Suppressor macrophage (primary cell): ENCODE measurements at regions not wholly inside any gene's neighbourhood (a gene's known extent, or its start where the extent isn't known, plus 50 kb on each side); places are given as distances from the start of the nearest gene placed in this dataset.
A peak's percentile ranks its signal among the peaks of the same experiment; 100 is the strongest.

Experiments used
- DNase-seq, 4 experiments: peaks; one replicate each; pipeline ENCODE4 v3.0.0-alpha.2; 2020 to 2022

DNA sequence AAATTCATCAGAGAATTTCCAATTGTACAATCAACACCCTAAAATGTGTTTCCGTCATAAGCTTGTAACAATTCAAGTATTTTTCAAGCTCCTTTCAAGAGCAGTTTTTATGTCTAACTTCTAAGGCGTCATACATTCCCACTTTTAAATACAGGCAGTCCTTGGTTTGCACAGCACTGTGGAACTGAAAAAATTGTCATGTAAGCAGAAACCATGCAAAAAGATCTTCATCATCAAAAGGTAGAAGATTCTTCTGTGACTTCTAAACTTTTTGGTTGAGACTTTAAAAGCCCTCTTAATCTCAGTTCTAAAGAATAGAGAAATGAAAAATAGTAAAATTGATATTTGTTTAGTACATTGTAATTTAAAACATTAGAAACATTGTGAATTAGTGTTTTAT, 315.6 kb downstream of the TPBG start:
- DNase-seq, result no peak

DNA sequence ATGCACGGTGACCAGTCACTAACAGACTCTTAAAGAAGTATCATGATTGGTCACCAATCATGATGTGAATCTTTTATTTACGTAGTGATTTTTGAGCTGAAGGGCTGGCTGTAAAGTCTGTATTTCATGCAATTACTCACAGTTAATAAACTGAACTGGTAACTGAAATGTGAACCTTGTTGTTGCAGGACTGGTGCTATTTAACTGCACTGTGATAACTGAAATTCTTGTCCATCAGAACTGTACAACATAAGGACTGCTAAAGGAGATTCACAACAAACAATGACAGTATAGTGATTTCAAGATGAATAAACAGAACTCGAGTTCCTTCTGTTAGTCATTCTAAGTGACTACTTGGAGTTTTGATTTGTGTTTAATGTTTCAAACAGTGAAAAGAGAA, 316.6 kb downstream of the TPBG start:
- DNase-seq, result no peak

DNA sequence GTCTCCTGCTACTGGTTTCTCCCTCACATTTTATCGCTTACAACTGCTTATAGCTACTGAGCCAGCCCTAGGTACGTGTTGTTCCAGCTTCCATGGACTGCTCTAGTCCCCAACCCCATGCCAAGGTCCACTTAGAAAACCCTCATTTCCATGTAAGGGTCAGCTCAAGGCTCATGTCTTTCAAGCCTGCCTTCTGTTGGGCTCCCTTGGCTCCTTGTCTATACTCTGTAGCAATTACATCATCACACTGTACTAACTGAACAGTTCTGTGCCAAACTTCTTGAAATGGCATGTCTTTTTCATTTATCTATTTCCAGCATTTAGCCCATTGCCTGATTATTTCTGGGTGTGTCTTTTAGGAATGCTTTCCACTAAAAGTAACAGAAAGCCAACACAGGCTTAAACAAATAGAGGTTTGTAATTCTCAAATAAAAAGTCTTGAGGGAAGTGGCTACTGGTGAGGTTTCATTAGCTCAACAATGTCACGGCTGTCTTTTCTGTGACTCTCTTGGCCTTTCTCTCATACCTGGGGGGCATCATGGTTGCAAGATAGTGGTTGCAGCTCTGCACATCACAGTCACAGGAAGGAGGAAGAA, 317.6 kb downstream of the TPBG start:
- DNase-seq, result no peak

DNA sequence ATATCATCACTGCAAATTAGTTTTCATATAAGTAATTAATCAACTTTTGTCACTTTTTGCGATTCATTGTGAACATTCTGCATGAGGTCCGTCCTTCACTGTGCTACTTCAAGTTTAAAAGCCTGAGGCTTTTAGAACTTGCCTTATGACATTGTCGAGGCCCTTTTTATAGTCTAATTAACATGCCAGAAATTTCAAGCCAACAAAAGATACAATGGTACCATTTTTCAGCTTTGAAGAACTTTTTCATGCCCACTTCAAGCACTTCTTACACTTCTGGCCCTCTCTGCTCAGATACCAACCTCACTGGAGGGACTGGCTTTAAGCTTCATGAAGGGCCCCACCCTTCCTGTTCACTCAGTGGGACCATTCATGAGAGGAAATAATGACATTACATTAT, 323.1 kb downstream of the TPBG start:
- no peak for DNase-seq

DNA sequence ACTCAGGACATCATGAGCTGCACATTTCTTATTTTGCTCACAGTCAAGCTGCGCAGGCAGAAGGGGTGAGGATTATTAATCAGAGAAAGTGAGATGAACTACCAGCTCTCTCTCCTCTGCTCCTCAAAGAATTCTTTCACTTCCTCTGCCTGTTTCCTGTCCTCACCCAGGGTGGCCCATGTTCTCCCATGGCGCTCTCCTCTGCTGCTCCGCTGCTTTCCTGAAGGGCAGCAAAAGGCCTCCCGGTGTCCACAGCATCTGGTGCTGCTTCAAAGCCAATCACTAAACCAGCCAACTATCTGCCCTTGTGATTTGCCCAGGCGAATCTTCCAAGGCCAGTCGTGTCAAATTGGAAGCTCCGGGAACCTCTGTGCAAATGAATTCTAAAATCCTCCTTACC, 324.2 kb downstream of the TPBG start:
- no peak for DNase-seq

DNA sequence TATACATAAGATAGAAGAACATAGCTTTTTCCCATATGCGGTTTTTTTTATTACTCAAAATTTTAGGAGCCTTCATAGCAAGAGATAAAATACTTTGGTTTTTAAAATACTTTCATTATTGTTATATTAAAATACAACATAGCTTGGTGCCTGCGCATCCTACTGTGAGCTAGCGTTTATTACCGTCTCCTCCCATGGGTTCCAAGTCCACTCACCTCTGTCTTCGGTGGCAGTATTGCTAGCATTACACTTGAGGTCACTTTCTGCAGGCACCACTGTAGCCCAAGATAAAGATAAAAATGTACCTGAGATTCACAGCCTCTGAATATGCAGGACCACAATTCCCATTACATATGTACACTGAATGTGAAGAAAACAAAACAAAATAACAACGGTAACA, 326.7 kb downstream of the TPBG start:
- no peak for DNase-seq

DNA sequence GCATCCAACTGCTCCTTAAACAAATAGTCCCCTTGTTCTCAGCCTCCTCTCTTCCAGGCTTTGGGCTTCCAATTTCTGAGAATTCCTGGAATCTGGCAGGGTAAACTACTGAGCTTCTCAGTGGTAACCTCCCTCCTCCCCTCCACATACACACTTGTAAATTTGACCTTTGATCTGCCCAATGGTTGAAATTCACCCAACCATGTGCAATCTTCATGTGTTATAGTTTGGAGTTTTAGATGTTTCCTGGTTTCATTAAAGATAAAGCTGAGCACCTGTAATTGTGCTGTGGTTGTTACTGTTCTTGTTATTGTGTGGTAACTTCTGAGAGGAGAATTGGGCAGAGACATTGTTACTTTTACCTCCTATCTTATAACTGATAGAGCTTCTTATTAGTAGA, 328.4 kb downstream of the TPBG start:
- DNase-seq, result no peak

DNA sequence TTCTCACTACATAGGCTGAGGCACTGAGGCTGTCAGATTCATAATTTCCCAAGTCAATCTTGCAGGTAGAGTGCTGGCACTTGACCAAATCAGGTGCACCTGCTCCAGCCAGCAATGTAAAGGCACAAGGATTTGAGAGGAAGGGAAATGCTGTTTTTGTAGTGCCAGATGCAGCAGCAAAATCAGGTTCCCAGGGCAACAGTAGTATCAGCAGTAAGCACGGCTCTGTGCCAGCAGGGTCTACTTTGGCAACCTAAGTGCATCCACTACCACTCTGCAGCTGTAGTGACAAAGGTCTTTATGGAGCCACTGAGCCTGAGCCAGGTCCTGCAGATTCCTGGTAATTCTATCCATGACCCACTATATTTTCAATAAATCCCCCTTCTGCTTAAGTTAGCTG, 329.5 kb downstream of the TPBG start:
- no peak for DNase-seq

DNA sequence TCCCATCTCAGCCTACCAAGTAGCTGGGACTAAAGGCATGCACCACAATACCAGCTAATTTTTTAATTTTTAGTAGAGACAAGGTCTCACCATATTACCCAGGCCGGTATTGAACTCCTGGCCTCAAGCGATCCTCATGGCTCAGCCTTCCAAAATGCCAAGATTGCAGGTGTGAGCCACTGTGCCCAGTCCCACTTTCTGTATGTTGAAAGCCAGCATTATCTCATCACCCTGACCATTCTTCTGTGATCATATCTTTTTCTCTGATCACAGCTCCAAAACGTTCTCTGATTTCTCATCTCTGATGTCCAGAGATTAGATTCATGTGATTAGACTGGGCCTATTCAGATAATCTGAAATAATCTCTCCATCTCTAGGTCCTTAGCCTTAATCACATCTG, 337.7 kb downstream of the TPBG start:
- DNase-seq, result no peak

DNA sequence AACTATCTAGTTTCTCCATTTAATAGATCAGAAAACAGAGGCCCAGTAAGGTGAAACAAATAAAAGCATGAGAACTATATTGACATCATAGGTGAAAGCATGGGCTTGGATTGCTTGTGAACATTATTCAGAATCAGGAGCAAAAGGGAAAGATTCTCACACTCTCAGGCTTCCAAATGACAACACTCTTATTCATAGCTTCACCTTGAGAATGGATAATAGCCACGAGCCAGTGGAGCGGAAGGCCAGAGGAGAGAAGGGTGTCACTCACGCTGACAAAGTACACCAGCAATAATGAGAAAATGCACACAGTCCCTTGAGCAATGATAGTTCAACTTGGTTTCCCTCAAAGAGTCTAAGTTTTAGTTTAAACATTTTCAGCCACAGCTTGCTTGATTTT, 339.0 kb downstream of the TPBG start:
- no peak for DNase-seq

DNA sequence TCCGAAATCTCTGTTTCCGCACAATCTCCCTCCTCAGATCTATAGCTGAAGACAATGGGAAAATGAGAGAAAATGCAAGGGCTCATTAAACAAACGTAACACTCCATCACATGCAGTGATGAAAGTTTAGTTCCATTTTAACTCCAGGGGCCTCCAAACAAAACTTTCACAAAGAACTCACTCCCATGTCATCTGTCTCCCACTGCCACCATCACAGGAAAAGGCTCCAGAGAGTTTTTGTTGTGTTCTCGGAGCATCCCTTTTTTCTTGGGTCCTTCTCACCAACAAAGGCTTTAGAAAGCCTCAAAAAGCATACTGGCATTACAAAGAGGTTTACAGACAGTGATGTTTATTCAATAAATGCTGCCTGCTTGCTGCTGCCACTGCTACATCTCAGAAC, 339.6 kb downstream of the TPBG start:
- DNase-seq, result no peak

DNA sequence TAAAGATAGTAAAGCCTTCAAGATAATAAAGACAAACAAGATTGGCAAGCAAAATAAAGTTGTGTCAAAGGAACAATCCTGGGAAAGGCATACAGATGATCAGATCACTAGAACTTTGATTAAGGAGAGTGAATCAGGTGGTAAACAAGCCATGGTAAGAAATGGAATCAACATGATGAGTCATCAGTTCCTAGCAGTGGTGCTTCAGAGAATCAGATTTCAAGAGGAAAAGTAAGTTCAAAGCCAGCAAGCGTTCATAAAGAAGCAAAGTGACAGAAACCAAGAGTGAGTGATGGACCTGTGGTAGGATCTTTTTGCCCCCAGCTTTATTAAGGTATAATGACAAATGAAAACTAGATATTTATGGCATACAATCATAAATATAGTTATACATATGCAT, 340.4 kb downstream of the TPBG start:
- no peak for DNase-seq

DNA sequence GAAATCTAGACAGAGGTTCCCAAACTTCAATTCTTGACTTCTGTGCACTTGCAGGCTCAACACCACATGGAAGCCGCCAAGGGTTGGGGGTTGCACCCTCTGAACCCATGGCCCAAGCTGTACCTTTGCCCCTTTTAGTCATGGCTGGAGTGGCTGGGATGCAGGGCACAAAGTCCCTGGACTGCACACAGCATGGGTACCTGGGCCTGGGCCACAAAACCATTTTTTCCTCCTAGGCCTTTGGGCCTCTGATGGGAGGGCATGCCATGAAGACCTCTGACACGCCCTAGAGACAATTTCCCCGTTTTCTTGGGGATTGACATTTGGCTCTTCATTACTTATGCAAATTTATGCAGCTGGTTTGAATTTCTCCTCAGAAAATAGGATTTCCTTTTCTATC, 342.0 kb downstream of the TPBG start:
- no peak for DNase-seq

DNA sequence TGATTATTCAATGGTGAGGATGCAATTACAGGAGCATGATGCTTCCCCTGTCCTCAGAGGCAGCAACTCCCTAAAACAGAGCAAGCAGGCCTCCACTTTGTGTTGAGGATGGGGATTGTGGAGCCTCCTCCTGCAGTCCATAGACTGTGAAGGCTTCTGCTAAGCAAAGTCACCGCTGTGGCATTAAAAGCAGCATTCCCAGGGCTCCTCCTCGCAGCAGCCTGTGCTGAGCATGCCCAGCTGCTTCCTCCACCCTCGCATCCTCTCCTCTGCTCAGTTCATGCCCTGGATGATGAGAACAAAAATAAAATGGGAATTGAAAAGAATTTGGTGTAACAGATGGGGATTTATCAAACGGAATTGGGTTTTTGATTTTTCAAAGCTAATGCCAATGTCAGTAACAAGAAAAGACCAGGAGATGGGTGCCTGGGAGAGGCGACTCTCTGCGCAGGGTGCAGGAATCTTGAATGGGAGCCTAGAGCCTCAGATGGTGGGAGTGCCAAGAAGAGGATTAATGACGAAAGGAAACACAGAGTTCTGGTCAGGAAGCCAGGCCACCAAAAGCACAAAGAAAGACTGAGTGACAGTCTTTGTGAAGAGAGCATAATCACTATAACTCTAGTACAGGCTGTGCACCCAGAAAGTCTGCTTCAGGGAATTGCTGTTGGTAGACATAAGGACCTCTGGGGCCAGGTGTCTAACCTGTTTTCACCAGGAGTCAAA, 347.6 kb downstream of the TPBG start:
- DNase-seq, result no peak

DNA sequence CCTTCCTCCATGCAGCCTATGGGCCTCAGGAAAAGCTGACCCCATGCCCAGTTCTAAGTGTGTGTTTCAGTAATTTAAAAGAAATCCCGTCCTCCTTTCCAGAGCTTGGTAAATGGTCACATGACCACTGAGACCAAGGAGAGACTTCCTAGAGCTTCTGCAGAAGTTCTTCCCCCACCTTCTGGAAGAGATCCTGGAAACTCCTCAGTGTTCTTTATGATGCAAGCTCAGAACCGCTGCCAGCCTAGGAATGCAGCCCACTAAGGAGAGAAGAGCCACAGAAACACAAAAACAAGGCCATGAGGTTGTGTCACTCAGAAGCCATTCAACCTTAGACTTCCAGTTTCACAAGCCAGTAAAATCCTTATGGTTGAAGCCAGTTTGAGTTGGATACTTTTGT, 348.4 kb downstream of the TPBG start:
- no peak for DNase-seq

DNA sequence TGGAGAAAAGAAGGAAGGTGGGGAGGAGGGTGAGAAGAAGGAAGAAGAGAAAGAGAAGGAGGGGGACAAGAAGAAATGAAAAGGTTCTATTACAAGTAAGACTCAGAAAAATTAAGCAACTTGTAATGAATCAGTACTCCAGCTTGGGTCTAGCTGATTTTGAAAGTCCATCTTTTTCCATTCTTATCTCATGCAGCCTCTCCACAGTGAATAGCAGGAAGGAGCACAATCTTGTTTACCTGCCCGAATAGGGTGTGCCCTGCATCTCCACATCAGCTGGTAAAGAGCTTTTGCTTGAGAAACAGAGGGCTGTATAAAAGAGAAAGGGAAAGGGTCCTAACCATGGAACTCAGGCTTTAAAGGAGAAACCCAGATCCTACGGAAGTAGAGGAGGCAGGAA, 348.8 kb downstream of the TPBG start:
- no peak for DNase-seq

DNA sequence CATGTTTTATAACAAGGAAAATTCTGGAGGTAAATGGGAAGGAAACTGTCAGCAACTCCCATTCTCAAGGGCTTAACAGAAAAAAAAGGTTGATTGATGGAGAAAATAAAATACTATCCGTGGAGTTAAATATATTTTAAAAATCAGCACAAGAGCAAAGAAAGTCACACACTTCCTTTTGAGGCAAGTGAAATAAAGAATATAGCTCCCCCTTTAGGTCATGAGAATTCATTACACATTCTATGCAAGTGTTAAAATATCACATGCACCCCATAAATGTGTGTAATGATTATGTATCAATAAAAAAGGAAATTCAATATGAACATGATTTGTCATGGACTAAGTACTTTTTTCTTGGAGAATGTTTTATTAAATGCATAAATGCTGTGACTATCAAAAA, 349.2 kb downstream of the TPBG start:
- DNase-seq, result peak in 2 of 4 experiments; percentile 7 to 38

DNA sequence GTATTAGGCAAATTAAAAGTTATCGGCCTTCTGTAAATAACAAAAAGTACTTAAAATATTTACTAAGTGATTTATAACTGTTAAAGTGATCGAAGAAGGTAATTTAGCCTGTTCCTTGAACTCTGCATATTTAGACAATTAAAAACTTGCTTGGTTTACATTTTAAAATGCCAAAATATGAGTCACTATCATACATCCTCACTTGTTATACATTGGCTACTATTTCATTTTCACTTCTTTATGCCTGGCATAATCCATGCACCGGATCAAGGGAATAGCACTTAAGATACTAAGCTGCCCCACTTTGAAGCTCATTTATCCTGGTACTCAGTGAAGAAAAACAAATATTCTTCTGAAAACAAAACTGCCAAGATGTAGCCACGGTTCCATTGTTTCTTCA, 344.6 kb downstream of the UBE3D start:
- no peak for DNase-seq

DNA sequence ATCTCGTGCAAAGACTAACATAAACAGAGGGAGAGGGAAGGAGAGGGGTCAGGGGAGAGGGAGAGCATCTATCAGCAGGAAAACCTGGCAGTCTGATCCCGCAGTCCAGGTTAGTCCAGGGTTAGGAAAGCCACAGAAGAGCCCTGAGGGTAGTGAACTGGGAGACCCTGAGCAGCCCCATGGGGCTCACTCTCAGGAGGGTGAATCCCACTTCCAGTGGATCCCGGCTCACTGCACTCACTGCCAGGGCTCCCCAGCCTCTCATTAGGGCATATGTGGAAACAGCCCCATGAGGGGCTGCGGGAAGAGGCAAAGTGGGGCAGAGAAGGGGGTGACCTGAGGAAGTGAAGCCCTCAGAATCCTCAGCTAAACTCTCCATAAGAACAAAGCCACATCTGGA, 329.9 kb downstream of the UBE3D start:
- DNase-seq, result no peak

DNA sequence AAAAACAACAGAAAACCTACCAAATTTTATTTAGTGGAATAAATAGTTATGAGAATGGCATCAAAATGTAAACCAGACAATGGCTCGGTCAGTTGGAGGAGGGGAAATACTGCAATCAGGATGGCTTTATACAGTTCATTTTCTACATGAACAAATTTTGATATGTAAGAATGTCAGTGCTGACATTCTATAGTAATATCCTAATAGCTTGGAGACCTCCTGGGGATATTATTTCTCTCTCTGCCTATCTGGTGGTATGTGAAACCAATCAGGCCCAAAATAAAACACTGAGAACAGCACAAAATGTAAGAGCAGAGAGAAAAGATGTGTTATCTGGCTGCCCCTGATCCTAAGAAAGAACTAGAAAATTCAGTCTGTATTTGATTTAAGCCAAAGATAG, 327.7 kb downstream of the UBE3D start:
- DNase-seq, result no peak

DNA sequence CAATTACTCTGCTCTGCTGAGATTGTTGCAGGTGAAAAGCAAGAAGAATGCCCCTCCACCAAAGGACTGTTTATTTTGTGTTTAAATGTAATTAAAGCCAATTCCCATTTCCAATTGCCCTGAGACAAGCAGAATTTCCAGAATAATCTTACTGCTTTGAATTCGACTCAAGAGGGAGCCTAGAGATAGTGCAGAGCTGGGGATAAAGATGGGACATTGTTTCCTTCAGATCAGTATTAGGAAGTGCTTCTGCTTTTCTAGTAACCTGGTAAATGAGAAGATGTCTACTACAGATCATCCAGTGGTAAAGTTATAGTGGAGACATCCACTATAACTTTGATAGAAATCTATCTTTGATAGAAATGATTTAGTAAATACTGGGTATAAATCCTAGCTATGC, 326.9 kb downstream of the UBE3D start:
- no peak for DNase-seq

DNA sequence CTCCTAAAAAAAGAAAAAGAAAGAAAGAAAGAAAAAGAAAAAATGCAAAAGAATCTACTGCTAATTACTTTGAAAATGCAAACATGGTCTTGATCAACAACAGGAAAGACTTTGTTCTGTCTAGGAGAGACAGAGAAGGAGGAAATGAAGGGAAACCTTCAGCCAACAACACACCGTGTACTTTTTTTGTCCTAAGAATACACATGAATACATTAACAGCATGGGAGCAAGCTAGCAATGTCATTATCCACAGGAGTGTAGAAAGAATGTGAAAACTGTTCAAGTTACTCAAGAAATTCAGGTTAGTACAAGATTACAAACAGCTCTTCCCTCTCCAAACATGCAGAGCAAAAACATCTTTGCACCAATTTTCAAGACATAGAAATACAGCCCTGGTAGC, 326.3 kb downstream of the UBE3D start:
- DNase-seq, result no peak

DNA sequence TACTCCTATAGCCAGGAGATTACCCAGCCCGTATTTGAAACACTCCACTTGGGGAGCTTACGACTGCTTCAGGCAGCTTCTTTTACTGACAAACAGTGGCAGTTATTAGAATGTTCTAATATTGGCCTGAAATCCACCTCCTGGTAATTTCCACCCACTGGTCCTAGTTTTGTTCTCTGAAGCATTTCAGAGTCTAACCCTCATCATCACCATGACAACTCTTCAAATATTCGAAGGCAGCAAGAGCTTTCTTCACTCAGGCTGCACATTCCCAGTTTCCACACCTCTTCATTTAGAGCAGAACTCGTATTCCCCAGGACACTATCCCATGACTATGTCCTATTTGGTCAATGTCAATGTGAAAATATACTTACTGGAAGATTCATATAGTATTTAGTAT, 325.6 kb downstream of the UBE3D start:
- DNase-seq, result no peak

DNA sequence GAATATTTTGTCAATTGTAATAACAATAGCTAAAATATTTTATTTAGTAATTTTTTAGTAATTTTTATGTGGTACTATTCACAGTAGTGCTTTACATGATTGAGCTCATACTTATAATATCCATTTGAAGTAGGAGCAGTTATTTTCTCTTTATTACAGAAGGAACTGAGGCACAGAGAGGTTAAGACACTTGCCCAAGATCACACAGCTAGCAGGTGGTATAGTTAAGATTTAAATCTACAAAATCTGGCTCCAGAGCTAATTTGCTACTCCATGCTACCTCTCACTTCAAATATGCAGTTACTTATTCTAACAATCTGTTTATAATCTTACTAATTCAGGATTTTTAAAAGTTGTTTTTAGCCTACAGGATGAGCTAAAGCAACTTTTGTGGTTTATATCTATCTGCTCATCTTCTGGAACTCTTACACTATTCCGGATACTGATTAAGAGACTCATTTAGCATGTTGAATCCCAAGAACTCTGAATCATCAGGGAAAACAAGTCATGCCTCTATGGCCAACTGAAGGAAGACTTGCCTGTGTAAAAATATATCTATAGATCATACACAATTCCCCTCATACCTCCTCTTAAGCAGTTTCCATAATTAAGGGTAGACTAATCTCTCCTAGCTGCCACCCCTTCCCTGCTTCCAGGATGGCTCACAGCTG, 324.2 kb downstream of the UBE3D start:
- no peak for DNase-seq

DNA sequence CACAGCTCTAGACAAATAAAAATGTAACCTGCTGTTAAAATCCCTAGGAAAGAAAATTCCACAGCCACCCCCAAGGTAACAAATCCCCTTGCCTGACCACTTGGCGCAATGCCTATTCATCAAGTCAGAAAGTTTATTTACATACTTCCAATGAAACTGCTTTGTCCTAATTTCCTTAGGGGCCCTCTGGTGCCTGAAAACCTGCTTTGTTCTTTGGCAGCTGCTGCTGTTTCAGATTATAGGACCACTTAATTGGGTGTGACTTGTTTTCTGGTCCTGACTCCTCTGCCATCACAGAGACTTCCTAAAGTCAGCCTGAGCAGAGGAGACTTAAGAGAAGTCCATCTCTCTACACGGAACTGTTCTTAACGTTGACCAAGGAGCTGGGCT, 323.6 kb downstream of the UBE3D start:
- no peak for DNase-seq
